ENCODE measurements at regions not wholly inside any gene's neighbourhood (a gene's known extent, or its start where the extent isn't known, plus 50 kb on each side); places are given as distances from the start of the nearest gene placed in this dataset.

GRCh38 chr15:62566248-62566647 is 401.2 kb upstream of the C2CD4B start:
- Histone ChIP-seq H4K20me1 (ENCODE audit: control insufficient read depth, extremely low read depth, insufficient read depth, low read length) (no peaks in the 10 kb centered on the region), H3K4me2 (ENCODE audit: extremely low read depth, insufficient read depth, low read length) (no peak overlapping the region), H3K9ac (ENCODE audit: insufficient read depth, low read length) (no peak overlapping the region), H3K36me3 (ENCODE audit: control insufficient read depth, insufficient read depth, low read length) (no peaks in the 10 kb centered on the region), H3K4me1 (ENCODE audit: control insufficient read depth, extremely low read depth, insufficient read depth, low read length) (peaks cover 12% of the 10 kb centered on the region), H3K4me3 (replicated peaks in 1 of 4; ENCODE audit: control extremely low read depth in 1 of 4, insufficient read depth in 1 of 4, low read depth in 3 of 4, low read length in 4 of 4) (no peak overlapping the region), H3K27me3 (ENCODE audit: control insufficient read depth, insufficient read depth, low read length) (no peaks in the 10 kb centered on the region), H2AFZ (ENCODE audit: low read length) (no peak overlapping the region), H3K27ac (ENCODE audit: insufficient read depth, low read length) (no peak overlapping the region), H3K79me2 (ENCODE audit: control insufficient read depth, insufficient read depth, low read length) (no peaks in the 10 kb centered on the region), H3K9me3 (ENCODE audit: control insufficient read depth, insufficient read depth, low read depth, low read length) (no peaks in the 10 kb centered on the region)
- peak in 1 of 2 donors; percentile 47 for DNase-seq (ENCODE audit: low read depth in 2 of 2)
- TF ChIP-seq EZH2 (IDR thresholded peaks at IDR 0.05; ENCODE audit: low read length, missing control alignments) (no peak), CTCF (conservative IDR thresholded peaks at IDR 0.05 in 1 of 2, IDR thresholded peaks at IDR 0.05 in 1 of 2; ENCODE audit: low read depth in 1 of 2, low read length in 2 of 2) (no peak)

GRCh38 chr15:62567501-62567900 is 402.4 kb upstream of the C2CD4B start:
- H3K79me2 ChIP-seq (ENCODE audit: control insufficient read depth, insufficient read depth, low read length) = no peaks in the 10 kb centered on the region
- DNase-seq (ENCODE audit: low read depth in 2 of 2) = no peak
- peaks cover 12% of the 10 kb centered on the region for H3K4me1 ChIP-seq (ENCODE audit: control insufficient read depth, extremely low read depth, insufficient read depth, low read length)
- H3K9me3 ChIP-seq (ENCODE audit: control insufficient read depth, insufficient read depth, low read depth, low read length) = no peaks in the 10 kb centered on the region
- no peaks in the 10 kb centered on the region for H4K20me1 ChIP-seq (ENCODE audit: control insufficient read depth, extremely low read depth, insufficient read depth, low read length)
- no peak overlapping the region for H3K4me3 ChIP-seq (replicated peaks in 1 of 4; ENCODE audit: control extremely low read depth in 1 of 4, insufficient read depth in 1 of 4, low read depth in 3 of 4, low read length in 4 of 4)
- H3K27me3 ChIP-seq (ENCODE audit: control insufficient read depth, insufficient read depth, low read length) = no peaks in the 10 kb centered on the region
- H3K36me3 ChIP-seq (ENCODE audit: control insufficient read depth, insufficient read depth, low read length) = no peaks in the 10 kb centered on the region
- no peak overlapping the region for H3K9ac ChIP-seq (ENCODE audit: insufficient read depth, low read length)
- H2AFZ ChIP-seq (ENCODE audit: low read length) = no peak overlapping the region
- no peak overlapping the region for H3K4me2 ChIP-seq (ENCODE audit: extremely low read depth, insufficient read depth, low read length)
- TF ChIP-seq EZH2 (IDR thresholded peaks at IDR 0.05; ENCODE audit: low read length, missing control alignments) = no peak
- no peak for TF ChIP-seq CTCF (conservative IDR thresholded peaks at IDR 0.05 in 1 of 2, IDR thresholded peaks at IDR 0.05 in 1 of 2; ENCODE audit: low read depth in 1 of 2, low read length in 2 of 2)
- H3K27ac ChIP-seq (ENCODE audit: insufficient read depth, low read length) = no peak overlapping the region

DNA sequence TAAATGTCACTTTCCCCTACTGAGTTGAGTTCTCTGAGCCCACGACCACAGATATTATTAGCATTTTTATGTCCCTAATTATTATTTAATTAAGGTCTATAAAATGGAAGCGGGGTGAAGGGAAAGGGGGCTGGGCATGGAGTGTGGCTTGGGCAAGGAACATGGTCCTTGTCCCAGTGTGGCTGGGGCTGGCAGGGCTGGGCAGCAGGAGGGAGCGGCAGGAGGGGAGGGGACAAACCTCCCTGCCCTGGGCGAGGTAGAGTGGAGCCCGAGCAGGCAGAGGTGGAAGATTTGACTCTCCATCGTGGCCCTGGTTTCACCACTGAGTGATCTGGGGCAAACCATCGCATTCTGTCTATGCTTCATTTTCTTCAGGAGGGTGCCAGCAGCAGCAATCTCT is 402.9 kb upstream of the C2CD4B start:
- Histone ChIP-seq H4K20me1 (ENCODE audit: control insufficient read depth, extremely low read depth, insufficient read depth, low read length) (no peaks in the 10 kb centered on the region), H3K36me3 (ENCODE audit: control insufficient read depth, insufficient read depth, low read length) (no peaks in the 10 kb centered on the region), H3K9ac (ENCODE audit: insufficient read depth, low read length) (no peak overlapping the region), H3K27me3 (ENCODE audit: control insufficient read depth, insufficient read depth, low read length) (no peaks in the 10 kb centered on the region), H3K4me1 (ENCODE audit: control insufficient read depth, extremely low read depth, insufficient read depth, low read length) (peaks cover 12% of the 10 kb centered on the region), H3K4me3 (replicated peaks in 1 of 4; ENCODE audit: control extremely low read depth in 1 of 4, insufficient read depth in 1 of 4, low read depth in 3 of 4, low read length in 4 of 4) (no peak overlapping the region), H3K4me2 (ENCODE audit: extremely low read depth, insufficient read depth, low read length) (no peak overlapping the region), H3K9me3 (ENCODE audit: control insufficient read depth, insufficient read depth, low read depth, low read length) (no peaks in the 10 kb centered on the region), H3K27ac (ENCODE audit: insufficient read depth, low read length) (no peak overlapping the region), H2AFZ (ENCODE audit: low read length) (no peak overlapping the region), H3K79me2 (ENCODE audit: control insufficient read depth, insufficient read depth, low read length) (no peaks in the 10 kb centered on the region)
- TF ChIP-seq CTCF (conservative IDR thresholded peaks at IDR 0.05 in 1 of 2, IDR thresholded peaks at IDR 0.05 in 1 of 2; ENCODE audit: low read depth in 1 of 2, low read length in 2 of 2) = no peak
- TF ChIP-seq EZH2 (IDR thresholded peaks at IDR 0.05; ENCODE audit: low read length, missing control alignments) = no peak
- no peak for DNase-seq (ENCODE audit: low read depth in 2 of 2)

Measured in fibroblast of lung (primary cell).